ENCODE measurements at regions not wholly inside any gene's neighbourhood (a gene's known extent, or its start where the extent isn't known, plus 50 kb on each side); places are given as distances from the start of the nearest gene placed in this dataset.

- TF ChIP-seq POLR2A (IDR thresholded peaks at IDR 0.05; ENCODE audit: low read length): no peak
- no peak for TF ChIP-seq GATA1 (IDR thresholded peaks at IDR 0.05; ENCODE audit: low read depth, low read length)
Observed at GRCh38 chr3:116905794-116906193, 196.2 kb downstream of the TUSC7 start.
